HG03039 (cell line): ENCODE measurements at regions not wholly inside any gene's neighbourhood (a gene's known extent, or its start where the extent isn't known, plus 50 kb on each side); places are given as distances from the start of the nearest gene placed in this dataset.
"Not testable (repeated sequence)": the region's sequence is repeated elsewhere in the genome, so short reads cannot be mapped to it uniquely, and the experiment has no call there.

Source experiments
- ATAC-seq: cut with Tn5 transposase; IDR thresholded peaks from one replicate; pipeline ENCODE4 v1.9.1; 2021; ENCODE audit warnings: mild to moderate bottlenecking, moderate library complexity; ENCODE audit not compliant: unreplicated experiment

- ATAC-seq: no peak
Measured at GRCh38 chr5:174532455-174533453, 191.6 kb upstream of the MSX2 start.

- no peak for ATAC-seq
Measured at GRCh38 chr5:174533751-174534241, 190.6 kb upstream of the MSX2 start.

DNA sequence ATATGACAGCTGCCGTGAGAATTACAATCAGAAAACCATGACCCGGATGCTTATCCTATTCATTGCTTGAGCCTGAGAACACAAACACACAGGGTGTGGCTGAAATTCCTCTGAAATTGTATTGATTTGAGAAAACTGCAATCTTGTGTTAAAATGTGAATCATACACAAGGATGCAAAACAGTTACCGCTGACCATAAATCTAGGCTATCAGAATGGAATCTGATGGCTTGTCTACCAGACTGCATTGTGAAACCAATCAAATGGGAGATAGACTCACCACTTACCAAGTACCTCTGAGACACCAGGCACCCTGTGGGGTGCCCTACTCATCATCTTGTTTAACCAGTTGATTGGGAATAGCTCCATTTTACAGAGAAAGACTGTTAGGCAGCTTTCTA lies 188.7 kb upstream of the MSX2 start:
- no peak for ATAC-seq

DNA sequence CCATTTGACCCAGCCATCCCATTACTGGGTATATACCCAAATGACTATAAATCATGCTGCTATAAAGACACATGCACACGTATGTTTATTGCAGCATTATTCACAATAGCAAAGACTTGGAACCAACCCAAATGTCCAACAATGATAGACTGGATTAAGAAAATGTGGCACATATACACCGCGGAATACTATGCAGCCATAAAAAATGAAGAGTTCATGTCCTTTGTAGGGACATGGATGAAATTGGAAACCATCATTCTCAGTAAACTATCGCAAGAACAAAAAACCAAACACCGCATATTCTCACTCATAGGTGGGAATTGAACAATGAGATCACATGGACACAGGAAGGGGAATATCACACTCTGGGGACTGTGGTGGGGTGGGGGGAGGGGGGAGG lies 184.6 kb upstream of the MSX2 start:
- ATAC-seq: not testable (repeated sequence)

GRCh38 chr5:174542037-174542436 lies 182.3 kb upstream of the MSX2 start:
- ATAC-seq: no peak

DNA sequence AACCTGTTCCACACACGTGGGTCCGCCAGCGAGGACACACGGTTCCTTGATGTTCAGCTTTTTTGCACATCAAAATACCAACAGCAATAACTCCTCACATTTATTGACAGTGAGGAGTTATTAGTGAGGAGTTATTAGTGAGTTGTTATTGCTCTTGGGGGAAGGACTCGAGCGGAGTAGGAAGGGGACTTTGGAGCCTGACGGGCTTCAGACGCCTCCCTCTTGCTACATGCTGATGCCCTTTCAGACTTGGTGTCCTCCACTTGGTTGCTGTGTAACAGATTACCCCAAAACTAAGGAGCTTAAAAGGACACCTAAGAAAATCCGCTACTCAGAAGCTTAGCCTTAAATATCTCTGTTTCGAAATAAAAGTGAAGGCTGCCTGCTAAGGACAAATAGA lies 181.9 kb upstream of the MSX2 start:
- no peak for ATAC-seq

DNA sequence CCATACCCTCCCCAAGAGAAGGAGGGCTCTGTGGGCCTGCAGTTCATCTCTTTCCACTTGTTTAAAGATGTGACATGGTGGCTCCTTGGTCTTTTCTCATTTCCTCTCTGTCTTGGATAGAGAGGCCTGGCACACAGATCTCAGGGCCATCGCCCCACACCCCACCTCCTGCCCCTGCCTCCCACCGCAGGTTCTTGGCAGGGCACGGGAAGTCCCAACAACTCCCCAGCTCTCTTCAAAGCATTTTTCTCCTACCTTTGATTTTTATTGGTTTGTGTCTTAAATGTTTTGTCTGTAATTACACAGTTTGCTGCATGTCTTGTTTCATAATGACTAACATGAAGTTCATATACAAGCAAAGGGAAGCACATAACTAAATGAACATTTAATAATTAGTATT lies 178.5 kb upstream of the MSX2 start:
- ATAC-seq: no peak

- ATAC-seq: no peak
Measured at GRCh38 chr5:174547814-174548213, 176.6 kb upstream of the MSX2 start.

DNA sequence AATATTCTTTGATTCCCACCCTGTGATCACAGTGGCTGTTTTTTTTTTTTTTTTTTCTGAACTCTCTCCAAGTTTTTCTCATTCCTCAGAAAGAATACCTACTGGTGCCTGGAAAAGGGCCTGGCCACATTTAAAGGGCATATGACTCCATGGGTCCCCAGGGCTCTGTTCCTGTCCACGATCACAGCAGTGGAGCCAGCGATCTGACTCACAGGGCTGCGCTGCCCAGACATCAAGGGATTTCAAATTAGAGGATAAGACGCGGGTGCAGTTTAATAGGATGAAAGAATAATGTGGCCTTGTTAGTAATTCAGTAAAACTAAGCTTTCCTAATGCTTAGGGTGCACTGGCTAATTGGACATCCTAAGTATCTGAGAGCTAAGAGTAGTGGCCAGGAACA lies 175.1 kb upstream of the MSX2 start:
- ATAC-seq: no peak

- no peak for ATAC-seq
Measured at GRCh38 chr5:174550026-174550425, 174.4 kb upstream of the MSX2 start.

DNA sequence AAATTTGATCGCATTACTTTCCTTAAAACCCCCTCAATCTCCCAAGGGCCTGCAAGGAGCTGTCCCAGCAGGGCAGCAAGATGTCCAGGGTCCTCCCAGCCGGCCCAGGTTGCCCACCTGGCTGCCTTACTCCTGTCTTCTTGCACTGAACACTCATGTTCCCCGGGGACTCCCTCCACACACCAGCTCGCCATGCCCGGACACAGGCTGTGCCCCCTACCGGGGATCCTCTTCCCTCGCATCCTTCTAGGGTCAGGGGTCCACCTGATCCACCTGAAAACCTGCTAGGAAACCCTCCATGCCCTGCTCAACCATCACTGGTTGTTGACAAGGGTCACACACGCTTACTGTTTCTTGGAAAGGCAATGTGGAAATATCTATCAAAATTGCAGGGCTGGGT lies 172.0 kb upstream of the MSX2 start:
- no peak for ATAC-seq

- ATAC-seq: no peak
Measured at GRCh38 chr5:174553556-174553955, 170.8 kb upstream of the MSX2 start.

DNA sequence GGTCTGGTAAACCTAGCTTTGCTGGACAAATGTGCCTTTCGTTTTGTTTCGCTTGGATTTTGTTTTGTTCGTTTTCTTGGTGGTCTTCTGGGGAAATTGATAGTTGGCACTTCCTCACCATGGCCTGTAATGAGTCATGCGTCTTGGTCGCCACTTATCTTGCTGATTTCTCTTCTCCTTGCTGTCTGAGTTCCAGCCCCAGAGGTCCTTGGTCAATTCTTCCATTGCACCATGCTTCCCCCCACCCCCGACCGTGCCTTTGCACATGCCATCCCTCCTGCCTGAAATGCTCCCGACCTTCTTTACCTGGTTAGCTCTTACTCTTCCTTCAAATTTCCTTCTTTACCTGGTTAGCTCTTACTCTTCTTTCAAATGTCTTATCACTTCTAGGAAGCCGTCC lies 168.7 kb upstream of the MSX2 start:
- ATAC-seq: no peak

DNA sequence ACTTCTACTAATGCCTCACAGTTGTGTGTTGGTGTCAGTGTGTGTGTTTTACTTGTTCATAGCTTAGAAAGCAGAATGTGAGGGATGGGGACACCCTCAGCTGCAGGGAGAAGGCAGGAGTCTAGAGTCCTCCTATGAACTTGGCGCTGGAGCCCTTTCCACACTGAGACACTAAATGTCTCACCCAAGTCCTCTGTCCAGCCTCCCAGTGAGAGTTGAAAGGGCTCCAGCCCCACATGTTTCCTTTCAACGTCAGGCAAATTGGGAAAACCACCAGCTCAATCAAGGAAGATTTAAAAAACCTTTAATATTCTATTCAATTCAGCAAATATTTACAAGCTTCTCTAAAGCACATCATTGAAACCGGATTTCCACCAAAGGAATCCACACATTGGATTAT lies 167.6 kb upstream of the MSX2 start:
- ATAC-seq: no peak

DNA sequence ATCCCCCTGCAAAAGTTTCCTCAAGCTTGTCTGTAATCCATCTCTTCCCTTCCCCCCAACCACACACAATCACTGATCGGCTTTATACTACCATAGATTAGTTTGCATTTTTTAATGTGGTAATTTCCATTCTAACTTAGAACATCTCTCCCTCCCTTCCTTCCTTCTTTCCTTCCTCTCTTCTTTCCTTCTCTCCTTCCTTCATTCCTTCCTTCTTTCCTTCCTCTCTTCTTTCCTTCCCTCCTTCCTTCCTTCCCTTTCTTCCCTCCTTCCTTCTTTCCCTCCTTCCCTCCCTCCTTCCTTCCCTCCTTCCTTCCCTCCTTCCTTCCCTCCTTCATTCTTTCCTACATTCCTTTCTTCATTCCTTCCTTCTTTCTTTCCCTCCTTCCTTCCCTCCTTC lies 166.2 kb upstream of the MSX2 start:
- no peak for ATAC-seq

DNA sequence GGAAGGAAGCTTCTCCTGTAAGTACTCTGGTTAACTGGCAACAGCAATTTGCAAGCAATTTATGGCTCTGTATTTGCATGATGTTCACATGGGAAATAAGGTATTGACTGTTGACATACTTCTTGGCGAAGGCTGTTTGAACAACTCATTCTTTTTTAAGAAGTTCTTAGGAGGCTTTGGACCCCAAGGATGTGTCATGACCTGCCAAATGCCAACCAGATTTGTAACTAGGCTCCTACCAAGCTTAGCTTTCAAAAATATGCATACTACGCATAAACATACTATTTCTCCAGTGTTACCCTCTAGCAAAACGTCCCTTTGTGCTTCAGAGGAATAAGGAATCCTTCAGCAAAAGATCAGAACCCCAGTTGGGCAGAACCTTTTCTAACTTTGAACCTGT lies 165.2 kb upstream of the MSX2 start:
- no peak for ATAC-seq

- ATAC-seq: no peak
Measured at GRCh38 chr5:174559566-174560090, 164.8 kb upstream of the MSX2 start.

GRCh38 chr5:174560861-174561260 lies 163.5 kb upstream of the MSX2 start:
- ATAC-seq: no peak

GRCh38 chr5:174563040-174563439 lies 161.3 kb upstream of the MSX2 start:
- ATAC-seq: not testable (repeated sequence)

DNA sequence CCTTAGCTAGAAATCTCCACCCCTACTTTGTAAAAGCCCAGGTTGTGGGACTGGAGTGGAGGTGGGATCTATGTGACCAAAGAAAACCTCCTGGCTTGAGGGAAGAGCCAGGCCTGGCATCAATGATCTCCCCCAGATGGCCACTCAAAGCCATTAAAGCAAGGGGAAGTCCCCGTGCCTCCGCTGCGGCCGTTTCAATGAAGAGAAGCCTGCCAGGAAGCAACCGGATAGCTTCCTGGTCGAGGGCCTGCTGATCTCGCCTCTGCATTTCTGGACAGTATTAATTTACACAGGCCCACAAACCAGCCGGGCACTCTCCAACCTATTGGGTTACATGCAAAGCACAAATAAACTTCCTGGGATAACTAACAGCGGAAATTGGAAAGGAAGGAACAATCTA lies 160.5 kb upstream of the MSX2 start:
- ATAC-seq: no peak

- no peak for ATAC-seq
Measured at GRCh38 chr5:174567506-174568141, 156.8 kb upstream of the MSX2 start.

DNA sequence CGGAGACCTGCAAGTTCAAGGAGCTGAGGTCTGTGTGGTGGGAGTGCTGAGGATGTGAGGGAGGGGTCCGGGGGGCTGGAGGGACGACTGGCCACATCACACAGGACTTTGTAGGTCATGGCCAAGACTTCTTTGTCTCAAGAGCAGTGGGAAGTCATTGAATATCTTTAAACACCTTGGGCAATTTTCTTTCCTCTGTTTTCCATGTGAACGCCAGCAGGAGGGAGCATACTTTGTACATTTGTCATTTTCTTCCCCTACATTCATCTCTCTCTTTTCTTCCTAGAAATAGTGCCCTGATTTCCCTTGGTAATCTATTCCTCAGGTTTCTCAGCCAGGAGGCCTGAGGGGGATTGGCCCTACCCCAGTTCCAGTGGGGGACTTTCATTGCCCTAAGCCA lies 153.7 kb upstream of the MSX2 start:
- no peak for ATAC-seq
